HG03439 (cell line): ENCODE measurements at regions not wholly inside any gene's neighbourhood (a gene's known extent, or its start where the extent isn't known, plus 50 kb on each side); places are given as distances from the start of the nearest gene placed in this dataset.
A peak's percentile ranks its signal among the peaks of the same experiment; 100 is the strongest.
"Not testable (repeated sequence)": the region's sequence is repeated elsewhere in the genome, so short reads cannot be mapped to it uniquely, and the experiment has no call there.

Source experiments
- ATAC-seq: cut with Tn5 transposase; IDR thresholded peaks from one replicate; pipeline ENCODE4 v1.9.1; 2021; ENCODE audit warnings: mild to moderate bottlenecking, moderate library complexity; ENCODE audit not compliant: unreplicated experiment

DNA sequence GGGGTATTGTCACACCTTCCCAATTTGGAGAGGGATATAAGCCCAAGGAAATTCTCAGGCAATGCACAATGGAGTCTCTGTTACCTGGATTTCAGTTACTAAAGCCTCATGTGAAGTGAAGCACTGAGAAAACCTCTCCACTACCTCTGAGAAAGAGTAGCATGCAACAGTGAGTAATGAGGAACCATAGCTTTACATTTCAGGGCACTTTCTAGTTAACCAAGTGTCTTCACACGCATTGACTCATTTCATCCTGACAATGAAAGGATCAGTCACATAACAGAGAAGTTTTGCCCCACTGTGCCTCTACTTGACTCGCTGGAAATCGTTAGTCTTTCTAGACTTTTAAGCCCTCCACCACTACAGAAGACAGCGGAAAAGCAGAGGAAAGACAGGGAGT, 86.2 kb upstream of the ARID1B start:
- peak; percentile 60 for ATAC-seq

DNA sequence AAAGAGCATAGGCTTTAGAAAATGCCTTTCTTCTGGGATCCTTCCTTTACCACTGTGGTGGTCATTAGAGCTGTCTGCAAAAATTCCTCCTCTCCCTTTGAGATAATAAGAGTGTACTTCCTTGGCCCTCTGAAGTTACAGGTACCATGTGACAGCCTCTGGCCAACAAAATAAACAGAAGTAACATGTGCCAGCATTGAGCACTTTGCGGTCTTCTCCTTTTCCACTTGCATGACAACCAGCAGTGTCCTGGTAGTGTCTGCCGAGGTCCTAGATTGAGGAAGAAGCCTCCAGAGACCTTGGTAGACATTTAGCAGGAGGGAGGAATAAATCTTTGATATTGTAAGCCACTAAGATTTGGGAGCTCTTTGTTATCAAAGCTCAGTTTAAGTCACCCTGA, 87.5 kb upstream of the ARID1B start:
- ATAC-seq = no peak

- no peak for ATAC-seq
Measured at GRCh38 chr6:156688620-156688971, 88.6 kb upstream of the ARID1B start.

DNA sequence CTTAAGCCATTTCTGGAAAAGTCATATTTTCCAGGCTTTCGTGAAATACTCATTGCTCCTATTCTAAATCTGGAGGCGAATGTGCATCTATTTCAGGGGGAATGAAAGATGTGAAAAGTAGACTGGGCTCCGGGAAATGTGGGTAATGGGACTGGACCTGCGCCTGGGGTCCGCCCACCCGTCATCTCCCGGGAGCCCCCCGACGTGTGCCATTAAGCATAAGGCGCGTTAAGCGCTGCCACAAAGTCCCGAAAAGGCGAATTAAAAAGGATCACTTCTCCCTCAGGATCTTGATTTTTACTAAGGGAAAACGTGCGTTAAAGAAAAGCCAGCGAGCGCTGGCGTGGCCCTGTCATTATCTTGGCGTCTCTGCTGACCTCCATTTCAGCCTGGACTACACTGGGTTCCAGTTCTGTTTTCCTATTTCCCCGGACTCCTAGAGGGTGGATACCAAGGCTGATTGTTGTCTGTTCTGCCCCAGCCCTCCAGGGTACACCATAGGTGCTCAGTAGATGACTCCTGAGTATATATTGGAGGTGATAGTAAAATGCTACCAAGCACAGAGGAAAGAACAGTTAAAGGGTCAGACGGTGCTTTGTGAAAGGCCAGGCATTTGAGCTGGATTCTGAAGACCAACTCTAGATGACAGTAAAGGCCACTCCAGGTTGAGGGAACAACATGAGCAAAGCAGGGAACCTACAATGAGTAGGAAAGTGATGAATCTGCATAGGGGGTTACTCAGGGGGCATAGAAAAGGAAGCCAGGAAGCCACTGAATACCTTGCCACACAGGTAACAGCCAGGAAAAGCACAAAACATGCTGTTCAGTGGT, 89.2 kb upstream of the ARID1B start:
- no peak for ATAC-seq

DNA sequence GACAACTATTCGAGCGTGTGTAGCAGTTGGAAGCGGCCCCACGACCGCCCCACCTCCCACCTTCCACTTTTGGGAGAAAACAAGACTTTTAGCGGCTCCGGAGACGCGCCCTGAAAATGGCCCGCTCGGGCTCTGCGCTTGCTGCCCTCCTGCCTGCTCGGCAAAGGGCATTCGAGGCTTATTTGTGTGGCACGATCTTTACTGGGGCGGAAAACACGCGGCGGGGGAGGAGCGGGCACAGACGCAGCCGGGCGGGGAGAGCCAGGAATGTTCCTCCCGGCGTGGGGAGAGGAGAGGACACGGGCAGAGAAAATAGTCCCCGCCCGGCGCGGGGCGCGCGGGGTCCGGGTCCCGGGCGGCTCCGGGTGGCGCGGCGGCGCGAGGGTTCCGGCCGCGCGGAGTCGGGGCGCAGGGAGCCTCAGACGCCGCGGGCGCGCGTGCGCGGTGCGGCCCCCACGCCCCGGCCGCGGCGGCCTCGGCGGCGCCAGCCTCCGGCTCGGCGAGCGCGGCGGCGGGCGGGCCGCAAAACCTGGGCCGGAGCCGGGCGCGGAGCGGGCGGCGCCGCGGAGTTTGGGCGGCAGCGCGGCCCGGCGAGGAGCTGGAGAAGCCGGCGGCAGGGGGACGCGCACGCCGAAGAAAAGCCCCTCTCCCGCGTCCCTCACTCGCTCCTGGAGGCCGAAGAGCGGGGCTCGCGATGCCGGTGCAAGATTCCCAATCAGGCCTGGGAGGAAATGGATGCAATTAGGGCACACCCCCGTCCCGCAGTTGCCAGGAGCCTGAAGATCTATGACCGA, 90.0 kb upstream of the ARID1B start:
- ATAC-seq = peak; percentile 79

DNA sequence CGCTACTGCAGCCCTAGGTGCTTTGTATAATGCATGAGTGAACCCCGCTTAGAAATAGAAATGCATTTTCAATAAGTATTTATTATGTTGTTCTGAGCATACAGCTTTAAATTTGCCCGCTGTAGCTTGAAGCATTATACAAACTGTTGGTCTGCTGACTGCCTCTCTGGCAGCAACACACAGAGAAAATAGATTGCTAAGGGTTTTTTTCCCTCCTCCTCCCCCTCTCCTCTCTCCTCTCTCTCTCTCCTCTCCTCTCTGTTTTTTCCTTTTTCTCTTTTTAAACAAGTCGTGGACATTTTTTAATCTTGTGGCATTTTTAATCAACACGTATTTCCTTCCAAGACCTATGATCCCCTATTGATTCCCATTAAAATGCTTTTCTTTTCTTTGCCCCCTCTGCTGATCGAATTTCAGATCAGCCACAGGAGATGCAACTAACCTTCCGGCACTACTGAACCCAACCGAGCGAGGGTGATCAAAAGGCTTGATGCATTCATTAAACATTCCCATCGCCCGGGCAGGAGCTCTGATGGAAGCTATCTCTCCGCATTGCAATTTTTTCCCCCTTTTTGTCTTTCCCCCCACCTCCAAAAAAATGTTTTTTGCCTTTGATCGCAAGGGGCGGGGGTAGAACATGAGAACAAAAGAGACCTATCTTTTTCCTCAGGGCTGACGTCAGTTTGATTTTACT, 90.7 kb upstream of the ARID1B start:
- peak; percentile 31 for ATAC-seq

GRCh38 chr6:156685823-156686222, 91.4 kb upstream of the ARID1B start:
- no peak for ATAC-seq

DNA sequence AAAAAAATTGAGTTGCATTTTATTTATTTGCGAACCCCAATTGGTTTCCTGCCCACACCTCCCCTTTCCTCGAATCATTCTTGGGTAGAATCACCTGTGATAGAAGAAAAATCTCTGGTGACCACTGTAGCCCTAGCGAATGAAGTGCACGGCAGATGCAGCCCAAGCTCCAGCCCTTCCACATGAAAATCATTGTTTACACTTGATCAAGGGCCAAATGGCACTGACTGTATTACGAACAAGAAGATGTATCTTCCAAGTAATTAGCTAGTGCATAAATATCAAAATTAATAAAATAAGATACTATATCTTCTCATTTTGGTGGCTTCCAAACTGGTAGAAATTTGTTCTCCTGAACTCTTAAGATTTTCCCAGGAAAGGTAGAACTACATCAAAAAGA, 93.4 kb upstream of the ARID1B start:
- no peak for ATAC-seq

DNA sequence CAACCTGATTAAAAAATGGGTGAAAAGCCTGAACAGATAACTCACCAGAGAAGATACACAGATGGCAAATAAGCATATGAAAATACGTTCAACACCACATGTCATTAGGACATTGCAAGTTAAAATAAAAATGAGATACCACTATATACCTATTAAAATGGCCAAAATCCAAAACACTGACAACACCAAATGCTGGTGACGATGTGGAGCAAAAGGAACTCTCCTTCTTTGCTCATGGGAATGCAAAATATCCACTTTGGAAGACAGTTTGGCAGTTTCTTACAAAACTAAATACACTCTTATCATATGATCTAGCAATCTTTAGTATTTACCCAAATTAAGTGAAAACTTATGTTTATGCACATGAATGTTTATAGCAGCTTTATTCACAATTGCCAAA, 100.5 kb upstream of the ARID1B start:
- ATAC-seq = no peak

DNA sequence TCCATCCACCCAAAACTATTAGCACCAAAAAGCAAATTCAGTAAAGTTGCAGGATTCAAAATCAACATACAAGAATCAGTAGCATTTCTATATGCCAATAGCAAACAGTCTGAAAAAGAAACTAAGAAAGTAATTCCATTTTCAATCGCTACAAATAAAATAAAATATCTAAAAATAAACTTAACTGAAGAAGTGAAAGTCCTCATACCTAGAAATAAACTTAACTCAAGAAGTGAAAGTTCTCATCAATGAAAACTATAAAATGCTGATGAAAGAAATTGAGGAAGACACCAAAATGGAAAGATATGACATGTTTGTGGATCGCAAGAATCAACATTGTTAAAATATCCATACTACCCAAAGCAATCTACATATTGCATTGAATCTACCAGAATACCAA, 103.0 kb upstream of the ARID1B start:
- ATAC-seq = no peak

GRCh38 chr6:156670097-156670496, 107.1 kb upstream of the ARID1B start:
- not testable (repeated sequence) for ATAC-seq

DNA sequence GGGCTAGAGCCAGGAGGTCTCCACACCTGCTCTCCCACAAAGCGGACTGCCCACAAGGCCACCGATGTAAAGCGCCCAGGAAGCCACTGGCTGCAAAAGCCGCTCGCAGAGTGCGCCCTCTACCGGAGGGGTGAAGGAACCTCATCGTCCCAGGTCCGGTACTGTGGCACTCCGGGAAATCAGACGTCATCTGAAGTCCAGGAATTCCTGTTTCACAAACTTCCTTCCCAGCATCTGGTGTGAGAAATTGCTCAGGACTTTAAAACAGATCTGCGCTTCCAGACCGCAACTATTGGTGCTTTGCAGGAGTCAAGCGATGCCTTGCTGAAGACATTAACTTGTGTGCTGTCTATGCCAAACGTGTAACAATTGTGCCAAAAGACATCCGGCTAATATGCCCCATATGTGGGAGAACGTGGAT, 115.1 kb upstream of the ARID1B start:
- ATAC-seq = peak; percentile 81

GRCh38 chr6:156660389-156660788, 116.8 kb upstream of the ARID1B start:
- ATAC-seq = no peak

- no peak for ATAC-seq
Measured at GRCh38 chr6:156659822-156660198, 117.4 kb upstream of the ARID1B start.

DNA sequence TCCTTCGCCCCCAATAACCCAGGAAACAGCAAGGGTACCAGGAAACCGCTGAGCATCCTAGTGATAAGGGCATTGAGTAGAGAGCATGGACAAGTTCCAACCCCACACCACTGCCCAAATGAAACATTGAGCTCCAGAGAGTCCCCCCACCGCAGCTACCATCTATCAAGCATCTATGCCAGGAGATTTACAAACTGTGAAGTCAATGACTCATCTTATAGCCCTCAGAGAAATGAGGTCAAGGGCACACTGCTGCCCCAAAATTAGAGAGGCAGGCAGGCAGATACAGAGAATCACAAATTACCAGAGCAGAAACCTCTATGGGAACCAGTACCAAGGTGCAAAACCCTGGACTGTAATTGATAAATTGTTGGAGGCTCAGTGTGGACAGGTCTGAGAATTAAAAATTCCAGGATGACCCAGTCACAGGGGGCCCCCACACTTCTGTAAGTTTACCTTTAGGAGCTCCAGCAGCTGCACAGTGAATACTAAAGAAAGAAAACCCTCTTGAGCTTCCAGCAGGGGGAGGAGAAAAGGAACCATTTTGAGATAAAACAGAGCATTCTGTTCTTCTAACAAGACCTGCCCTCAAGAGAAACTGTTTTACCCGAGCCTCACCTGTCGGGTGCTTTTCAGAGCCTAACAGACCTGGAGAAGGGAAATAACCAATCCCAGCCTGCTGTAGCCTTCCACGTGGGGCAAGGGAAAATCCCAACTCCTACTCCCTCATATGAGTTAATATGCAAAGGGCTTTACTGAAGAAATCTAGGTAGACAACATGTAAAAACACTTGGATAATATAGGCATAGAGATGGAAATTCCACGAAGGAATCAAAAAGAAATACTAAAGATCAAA, 118.0 kb upstream of the ARID1B start:
- no peak for ATAC-seq

DNA sequence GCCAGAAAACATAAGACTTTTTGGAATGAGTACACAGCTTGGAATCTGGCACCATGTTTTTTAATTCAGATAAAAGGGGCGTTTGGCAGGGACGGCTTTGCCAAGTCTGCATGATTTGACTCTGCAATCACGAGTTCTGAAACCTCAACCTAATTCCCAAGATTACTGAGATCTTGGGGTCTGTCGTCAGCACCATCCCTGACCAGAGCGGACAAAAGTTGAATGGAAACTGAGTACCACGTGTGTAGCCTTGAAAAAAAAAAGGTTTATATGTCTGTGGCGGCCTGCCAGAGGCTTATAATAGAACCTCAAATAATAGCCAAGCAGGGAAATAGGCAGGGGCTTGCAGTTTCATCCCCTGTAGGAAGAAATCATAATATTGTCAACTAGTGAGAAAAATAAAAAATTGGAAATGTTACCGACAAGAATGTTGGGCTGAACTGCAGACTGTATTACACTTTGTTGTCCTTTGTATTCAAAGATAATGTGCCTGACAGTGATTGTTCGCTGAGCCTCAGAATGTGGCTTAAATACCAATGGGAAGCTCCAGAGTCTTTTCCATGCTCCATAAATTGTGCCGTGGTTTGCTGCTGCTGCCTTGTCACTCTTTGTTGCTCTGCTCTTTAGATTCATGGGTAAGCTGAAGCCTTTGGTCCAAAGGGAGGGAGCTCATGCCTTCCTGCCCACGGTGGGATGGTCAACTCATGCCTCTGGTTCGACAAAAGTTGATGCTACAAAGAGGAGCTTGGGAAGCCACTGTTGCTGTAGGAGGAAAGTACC, 118.8 kb upstream of the ARID1B start:
- ATAC-seq = no peak

DNA sequence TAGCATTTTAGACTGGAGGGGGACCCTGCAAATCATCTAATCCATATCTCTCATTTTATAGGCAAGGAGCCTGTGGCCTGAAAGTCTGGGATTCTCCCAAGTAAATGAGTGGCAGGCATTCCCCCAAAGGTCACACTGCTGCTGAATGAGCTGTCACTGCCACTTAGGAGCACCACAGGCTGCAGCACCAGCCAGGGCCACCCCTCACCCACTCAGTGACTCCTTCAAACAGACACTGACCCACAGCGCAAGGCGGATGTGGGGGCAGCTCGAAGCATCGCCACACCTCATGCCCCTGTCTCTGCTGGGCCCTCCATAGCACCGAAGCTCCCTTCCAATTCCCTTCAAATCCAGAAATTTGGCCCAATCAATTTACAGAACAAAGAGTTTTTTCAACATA, 119.9 kb upstream of the ARID1B start:
- no peak for ATAC-seq

DNA sequence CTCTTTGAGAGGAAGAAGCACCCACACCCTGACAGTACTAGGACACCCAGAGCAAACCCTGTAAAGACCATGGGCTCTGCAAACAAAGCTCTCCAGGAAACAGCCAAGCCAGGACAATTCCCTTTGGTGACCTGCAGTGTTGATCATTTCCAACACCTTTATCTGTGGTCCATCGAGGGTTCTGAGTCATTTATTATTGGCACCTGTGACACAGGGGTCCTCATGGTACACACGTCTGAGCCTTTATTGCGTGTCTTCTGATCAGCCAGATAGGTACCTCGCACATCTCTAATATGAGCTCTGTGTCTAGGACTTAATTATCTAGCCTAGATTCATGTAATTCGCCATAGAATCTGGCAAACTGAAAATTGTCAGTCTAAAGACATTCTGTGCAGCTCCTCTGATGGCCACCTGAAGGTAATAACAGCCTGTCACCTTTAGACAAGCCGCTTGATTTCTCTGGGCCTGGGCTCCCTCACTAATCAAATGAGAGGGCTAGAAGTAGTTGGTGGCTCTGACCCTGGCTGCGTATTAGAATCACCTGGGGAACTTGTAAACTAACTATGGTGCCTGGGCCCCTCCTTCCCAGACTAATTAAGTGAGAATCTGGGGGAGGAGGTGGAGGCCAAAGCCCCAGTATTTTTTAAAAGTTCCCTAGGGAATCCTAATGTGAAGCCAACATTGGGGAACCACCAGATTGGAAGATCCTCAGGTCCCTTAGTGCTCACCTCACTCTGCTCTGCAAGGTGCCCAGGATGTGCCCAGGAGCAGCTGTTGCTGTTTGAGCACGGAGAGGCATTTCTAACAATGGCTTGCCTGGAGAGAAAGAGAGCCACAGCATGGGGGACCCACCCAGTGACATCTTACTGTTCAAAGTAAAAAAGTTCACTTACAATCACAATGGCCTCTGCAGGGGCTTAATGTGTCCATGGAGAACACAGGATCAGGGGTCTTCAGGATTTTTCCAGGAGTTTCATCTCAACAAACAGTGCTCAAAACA, 122.0 kb upstream of the ARID1B start:
- no peak for ATAC-seq

- no peak for ATAC-seq
Measured at GRCh38 chr6:156652231-156652750, 124.9 kb upstream of the ARID1B start.
